H9 (cell line): ENCODE measurements at regions not wholly inside any gene's neighbourhood (a gene's known extent, or its start where the extent isn't known, plus 50 kb on each side); places are given as distances from the start of the nearest gene placed in this dataset.

Source experiments
- DNase-seq: peaks from one replicate; pipeline ENCODE4 v3.0.0-alpha.2; 2017
- H2AFZ ChIP-seq: one replicate; pipeline ENCODE4 v1.6.1; 2013; ENCODE audit warnings: mild to moderate bottlenecking, low read length, control low read depth, moderate library complexity
- H2AK5ac ChIP-seq: 2 replicates; pipeline ENCODE4 v1.6.1; 2013; ENCODE audit warnings: low read length, control low read depth, mixed read lengths; ENCODE audit not compliant: insufficient read length
- H2BK120ac ChIP-seq: one replicate; pipeline ENCODE4 v1.6.1; 2013; ENCODE audit warnings: low read depth, mild to moderate bottlenecking, low read length, control low read depth, inconsistent platforms; ENCODE audit not compliant: poor library complexity, severe bottlenecking
- H2BK12ac ChIP-seq: 2 replicates; pipeline ENCODE4 v1.6.1; 2013; ENCODE audit warnings: low read length, control low read depth, mixed read lengths, low read depth; ENCODE audit not compliant: insufficient read length
- H2BK15ac ChIP-seq: 2 replicates; pipeline ENCODE4 v1.6.1; 2013; ENCODE audit warnings: low read depth, low read length, control low read depth
- H2BK20ac ChIP-seq: one replicate; pipeline ENCODE4 v1.6.1; 2013; ENCODE audit warnings: low read depth, mild to moderate bottlenecking, low read length, control low read depth, inconsistent platforms; ENCODE audit not compliant: poor library complexity, severe bottlenecking
- H2BK5ac ChIP-seq: 2 replicates; pipeline ENCODE4 v1.6.1; 2013; ENCODE audit warnings: low read length, control low read depth, mixed read lengths; ENCODE audit not compliant: insufficient read length
- H3K14ac ChIP-seq: 2 replicates; pipeline ENCODE4 v1.6.1; 2013; ENCODE audit warnings: low read length, control low read depth; ENCODE audit not compliant: insufficient read depth
- H3K18ac ChIP-seq: 2 replicates; pipeline ENCODE4 v1.6.1; 2013; ENCODE audit warnings: low read depth, mild to moderate bottlenecking, mixed read lengths, low read length, control low read depth; ENCODE audit not compliant: insufficient read length
- H3K23ac ChIP-seq: 2 replicates; pipeline ENCODE4 v1.6.1; 2013; ENCODE audit warnings: low read length, control low read depth, mixed read lengths, low read depth; ENCODE audit not compliant: insufficient read length
- H3K23me2 ChIP-seq: 2 replicates; pipeline ENCODE4 v1.6.1; 2013; ENCODE audit warnings: low read depth, mild to moderate bottlenecking, mixed read lengths, low read length, control low read depth; ENCODE audit not compliant: insufficient read length, poor library complexity, severe bottlenecking
- H3K27ac ChIP-seq: 2 replicates; pipeline ENCODE4 v1.5.1; 2013; ENCODE audit warnings: low read length, control low read depth, mixed read lengths, low read depth; ENCODE audit not compliant: insufficient read length
- H3K27me3 ChIP-seq: 2 replicates; pipeline ENCODE4 v1.6.1; 2013; ENCODE audit warnings: low read length, control low read depth, inconsistent platforms; ENCODE audit not compliant: insufficient read depth
- H3K4ac ChIP-seq: 2 replicates; pipeline ENCODE4 v1.6.1; 2013; ENCODE audit warnings: low read depth, mild to moderate bottlenecking, control low read depth, inconsistent platforms, low read length, moderate library complexity
- H3K4me1 ChIP-seq: 2 replicates; pipeline ENCODE4 v1.6.1; 2013; ENCODE audit warnings: low read length, control low read depth, inconsistent platforms; ENCODE audit not compliant: insufficient read depth
- H3K4me2 ChIP-seq: 2 replicates; pipeline ENCODE4 v1.6.1; 2013; ENCODE audit warnings: low read length, control low read depth, mixed read lengths; ENCODE audit not compliant: insufficient read length, insufficient read depth
- H3K56ac ChIP-seq: 2 replicates; pipeline ENCODE4 v1.6.1; 2013; ENCODE audit warnings: low read depth, mild to moderate bottlenecking, mixed read lengths, low read length, control low read depth; ENCODE audit not compliant: insufficient read length
- H3K79me1 ChIP-seq: 2 replicates; pipeline ENCODE4 v1.6.1; 2013; ENCODE audit warnings: low read depth, mild to moderate bottlenecking, moderate library complexity, low read length, control low read depth, inconsistent platforms; ENCODE audit not compliant: insufficient read depth, poor library complexity, severe bottlenecking
- H3K79me2 ChIP-seq: 2 replicates; pipeline ENCODE4 v1.6.1; 2013; ENCODE audit warnings: low read length, control low read depth, inconsistent platforms; ENCODE audit not compliant: insufficient read depth
- H3K9ac ChIP-seq: 2 replicates; pipeline ENCODE4 v1.6.1; 2013; ENCODE audit warnings: low read length, control low read depth, mixed read lengths; ENCODE audit not compliant: insufficient read length; ENCODE audit errors: extremely low read depth
- H3K9me3 ChIP-seq: one replicate; pipeline ENCODE4 v1.6.1; 2013; ENCODE audit warnings: low read depth, low read length, inconsistent platforms; ENCODE audit not compliant: control insufficient read depth
- H3T11ph ChIP-seq: one replicate; pipeline ENCODE4 v1.6.1; 2013; ENCODE audit warnings: mild to moderate bottlenecking, low read length, control low read depth, inconsistent platforms
- H4K20me1 ChIP-seq: one replicate; pipeline ENCODE4 v1.6.1; 2013; ENCODE audit not compliant: control insufficient read depth, insufficient read length, insufficient read depth
- H4K5ac ChIP-seq: 2 replicates; pipeline ENCODE4 v1.6.1; 2013; ENCODE audit warnings: low read depth, mild to moderate bottlenecking, mixed read lengths, low read length, control low read depth; ENCODE audit not compliant: insufficient read length
- H4K8ac ChIP-seq: replicated peaks from 2 replicates; pipeline ENCODE4 v1.6.1; 2013; ENCODE audit warnings: low read length, control low read depth, mixed read lengths, low read depth; ENCODE audit not compliant: insufficient read length
- H4K91ac ChIP-seq: 2 replicates; pipeline ENCODE4 v1.6.1; 2013; ENCODE audit warnings: low read depth, mild to moderate bottlenecking, moderate library complexity, mixed read lengths, low read length, control low read depth; ENCODE audit not compliant: insufficient read length
- H3K27ac Mint-ChIP-seq, 3 experiments: 2 replicates in 2 of 3; 3 replicates in 1 of 3; pipeline ENCODE4 v1.8.0; 2020 to 2021; ENCODE audit warnings: mixed read lengths in 3 of 3, mild to moderate bottlenecking in 1 of 3, moderate library complexity in 1 of 3
- H3K27me3 Mint-ChIP-seq: 2 replicates; pipeline ENCODE4 v1.8.0; 2021; ENCODE audit warnings: low read depth, mild to moderate bottlenecking, moderate library complexity, mixed read lengths
- H3K36me3 Mint-ChIP-seq, 3 experiments: 2 replicates in 2 of 3; 3 replicates in 1 of 3; pipeline ENCODE4 v1.8.0; 2020 to 2021; ENCODE audit warnings: low read depth in 3 of 3, mixed read lengths in 3 of 3; ENCODE audit not compliant: insufficient read depth in 1 of 3
- H3K4me1 Mint-ChIP-seq, 2 experiments: 2 replicates each; pipeline ENCODE4 v1.8.0; 2020; ENCODE audit warnings: mixed read lengths in 2 of 2
- H3K4me3 Mint-ChIP-seq, 2 experiments: 2 replicates in 1 of 2; 3 replicates in 1 of 2; pipeline ENCODE4 v1.8.0; 2020 to 2021; ENCODE audit warnings: mild to moderate bottlenecking in 2 of 2, mixed read lengths in 2 of 2, moderate library complexity in 1 of 2
- H3K9me3 Mint-ChIP-seq, 2 experiments: 2 replicates in 1 of 2; 3 replicates in 1 of 2; pipeline ENCODE4 v1.8.0; 2020; ENCODE audit warnings: mild to moderate bottlenecking in 2 of 2, mixed read lengths in 2 of 2, moderate library complexity in 1 of 2
- CTCF ChIP-seq: fragments of 200-600 bp; sonication (generic); conservative IDR thresholded peaks from 3 replicates; pipeline ENCODE4 v1.8.0; 2021; ENCODE audit warnings: antibody characterized with exemption, mild to moderate bottlenecking
- WGBS: extraction: QIAGEN DNeasy Blood & Tissue Kit; methylation state at CpG from one replicate; pipeline ENCODE4 v1.1.7; 2013; ENCODE audit warnings: missing lambda C conversion rate, low lambda C conversion rate, mixed read lengths; ENCODE audit not compliant: insufficient read length; ENCODE audit errors: extremely low coverage; 5-methylcytosine and 5-hydroxymethylcytosine counted together

- Histone ChIP-seq H3K4ac (no peak overlapping the region), H2BK12ac (no peak overlapping the region), H2BK120ac (no peak overlapping the region), H2BK15ac (no peak overlapping the region), H3K4me1 (no peaks in the 10 kb centered on the region), H3K79me1 (no peaks in the 10 kb centered on the region), H2AK5ac (no peak overlapping the region), H3K9ac (no peak overlapping the region), H3K4me2 (no peak overlapping the region), H2BK20ac (no peak overlapping the region), H3K56ac (no peak overlapping the region), H2BK5ac (no peak overlapping the region), H4K91ac (no peak overlapping the region), H3K79me2 (no peaks in the 10 kb centered on the region), H3K18ac (no peak overlapping the region), H3K9me3 (no peaks in the 10 kb centered on the region), H3K23me2 (no peaks in the 10 kb centered on the region), H4K20me1 (no peaks in the 10 kb centered on the region), H2AFZ (no peak overlapping the region), H3K27ac (no peak overlapping the region), H3K27me3 (no peaks in the 10 kb centered on the region), H4K8ac (no peak overlapping the region), H3K23ac (no peak overlapping the region), H3T11ph (no peak overlapping the region), H4K5ac (no peak overlapping the region), H3K14ac (no peak overlapping the region)
- no CpG with 5 or more reads among the region's 2 CpGs for WGBS
- no peak for DNase-seq
- Mint-ChIP-seq H3K36me3 (peaks cover 0 to 10% (median 9%) of the 10 kb centered on the region in 3 experiments; a peak in 4 of 7 replicates), H3K4me1 (no peaks in the 10 kb centered on the region), H3K27ac (no peak overlapping the region), H3K4me3 (no peak overlapping the region), H3K27me3 (no peaks in the 10 kb centered on the region; the same call in 1 of the 2 replicates), H3K9me3 (peaks cover 13 to 21% of the 10 kb centered on the region in 2 experiments)
- no peak for TF ChIP-seq CTCF
These were observed 72.6 kb upstream of the LSM8 start for GRCh38 chr7:118111347-118111746.
